Mesenchymal stem cell (in vitro differentiated cells and primary cell): ENCODE measurements at regions not wholly inside any gene's neighbourhood (a gene's known extent, or its start where the extent isn't known, plus 50 kb on each side); places are given as distances from the start of the nearest gene placed in this dataset.

ENCODE experiments used
- DNase-seq: peaks from one replicate; pipeline ENCODE4 v3.0.0-alpha.2; 2013
- H2AFZ ChIP-seq: one replicate; pipeline ENCODE4 v1.6.1; 2013; ENCODE audit warnings: low read depth, mild to moderate bottlenecking, control low read depth, inconsistent platforms, low read length, moderate library complexity
- H2AK5ac ChIP-seq: 2 replicates; pipeline ENCODE4 v1.6.1; 2013; ENCODE audit warnings: low read length, moderate library complexity, mild to moderate bottlenecking, inconsistent platforms; ENCODE audit not compliant: severe bottlenecking
- H2BK120ac ChIP-seq: one replicate; pipeline ENCODE4 v1.6.1; 2013; ENCODE audit warnings: low read depth, mild to moderate bottlenecking, inconsistent platforms, low read length, moderate library complexity
- H2BK12ac ChIP-seq, 2 experiments: one replicate each; pipeline ENCODE4 v1.6.1; 2013; ENCODE audit warnings: inconsistent platforms in 2 of 2, low read length in 2 of 2, mild to moderate bottlenecking in 2 of 2, moderate library complexity in 2 of 2, control low read depth in 1 of 2
- H2BK15ac ChIP-seq: one replicate; pipeline ENCODE4 v1.6.1; 2013; ENCODE audit warnings: mild to moderate bottlenecking, low read depth, inconsistent platforms; ENCODE audit not compliant: poor library complexity, severe bottlenecking
- H2BK5ac ChIP-seq: 2 replicates; pipeline ENCODE4 v1.6.1; 2013; ENCODE audit warnings: low read depth, mild to moderate bottlenecking, low read length, control low read depth, inconsistent platforms; ENCODE audit not compliant: poor library complexity, severe bottlenecking
- H3K14ac ChIP-seq, 2 experiments: one replicate each; pipeline ENCODE4 v1.6.1; 2013; ENCODE audit warnings: inconsistent platforms in 2 of 2, low read length in 2 of 2, control low read depth in 1 of 2, mild to moderate bottlenecking in 1 of 2, moderate library complexity in 1 of 2
- H3K18ac ChIP-seq, 2 experiments: one replicate each; pipeline ENCODE4 v1.6.1; 2013; ENCODE audit warnings: inconsistent platforms in 2 of 2, low read length in 2 of 2, control low read depth in 1 of 2, low read depth in 1 of 2, mild to moderate bottlenecking in 1 of 2
- H3K23ac ChIP-seq, 2 experiments: one replicate each; pipeline ENCODE4 v1.6.1; 2013; ENCODE audit warnings: inconsistent platforms in 2 of 2, low read length in 2 of 2, mild to moderate bottlenecking in 2 of 2, moderate library complexity in 2 of 2, control low read depth in 1 of 2
- H3K27ac ChIP-seq: 2 replicates; pipeline ENCODE4 v1.5.1; 2013; ENCODE audit warnings: mild to moderate bottlenecking, moderate library complexity, low read length, control low read depth, inconsistent platforms; ENCODE audit not compliant: poor library complexity, severe bottlenecking
- H3K27me3 ChIP-seq, 2 experiments: 2 replicates each; pipeline versions ENCODE4 v1.6.1 to v1.7.0; 2013; ENCODE audit warnings: low read length in 2 of 2, mild to moderate bottlenecking in 2 of 2, moderate library complexity in 2 of 2, control low read depth in 1 of 2, inconsistent platforms in 1 of 2; ENCODE audit not compliant: control insufficient read depth in 1 of 2, insufficient read depth in 1 of 2
- H3K36me3 ChIP-seq, 2 experiments: 2 replicates each; pipeline versions ENCODE4 v1.6.1 to v1.7.0; 2013; ENCODE audit warnings: low read length in 2 of 2, control low read depth in 1 of 2, inconsistent platforms in 1 of 2, low read depth in 1 of 2, mild to moderate bottlenecking in 1 of 2; ENCODE audit not compliant: insufficient read depth in 2 of 2, control insufficient read depth in 1 of 2
- H3K4ac ChIP-seq, 2 experiments: one replicate each; pipeline ENCODE4 v1.6.1; 2013; ENCODE audit warnings: inconsistent platforms in 2 of 2, low read length in 2 of 2, mild to moderate bottlenecking in 2 of 2, moderate library complexity in 2 of 2, control low read depth in 1 of 2, low read depth in 1 of 2
- H3K4me1 ChIP-seq: 2 replicates; pipeline ENCODE4 v1.6.1; 2013; ENCODE audit warnings: low read depth, low read length, control low read depth; ENCODE audit not compliant: control insufficient read depth, insufficient read depth
- H3K4me2 ChIP-seq: 2 replicates; pipeline ENCODE4 v1.6.1; 2013; ENCODE audit warnings: low read length, mild to moderate bottlenecking, inconsistent platforms; ENCODE audit not compliant: poor library complexity, severe bottlenecking
- H3K4me3 ChIP-seq, 2 experiments: 2 replicates each; pipeline versions ENCODE4 v1.5.1 to v1.7.0; 2013; ENCODE audit warnings: low read length in 2 of 2, mild to moderate bottlenecking in 2 of 2, control low read depth in 1 of 2, low read depth in 1 of 2; ENCODE audit not compliant: insufficient read depth in 1 of 2
- H3K79me1 ChIP-seq: replicated peaks from 2 replicates; pipeline ENCODE4 v1.6.1; 2013; ENCODE audit warnings: mild to moderate bottlenecking, control low read depth, low read length, inconsistent platforms; ENCODE audit not compliant: poor library complexity, severe bottlenecking
- H3K9ac ChIP-seq: 2 replicates; pipeline ENCODE4 v1.7.0; 2013; ENCODE audit warnings: mild to moderate bottlenecking, low read length, moderate library complexity
- H3K9me3 ChIP-seq: 2 replicates; pipeline ENCODE4 v1.7.0; 2013; ENCODE audit warnings: mild to moderate bottlenecking, low read length; ENCODE audit not compliant: control insufficient read depth
- H4K8ac ChIP-seq: one replicate; pipeline ENCODE4 v1.6.1; 2013; ENCODE audit warnings: inconsistent platforms, mild to moderate bottlenecking, low read length, moderate library complexity
- H4K91ac ChIP-seq: one replicate; pipeline ENCODE4 v1.6.1; 2013; ENCODE audit warnings: mild to moderate bottlenecking, low read length, inconsistent platforms
- WGBS: methylation state at CpG from one replicate; pipeline ENCODE4 v1.1.7; 2013; ENCODE audit warnings: mixed read lengths; 5-methylcytosine and 5-hydroxymethylcytosine counted together

DNA sequence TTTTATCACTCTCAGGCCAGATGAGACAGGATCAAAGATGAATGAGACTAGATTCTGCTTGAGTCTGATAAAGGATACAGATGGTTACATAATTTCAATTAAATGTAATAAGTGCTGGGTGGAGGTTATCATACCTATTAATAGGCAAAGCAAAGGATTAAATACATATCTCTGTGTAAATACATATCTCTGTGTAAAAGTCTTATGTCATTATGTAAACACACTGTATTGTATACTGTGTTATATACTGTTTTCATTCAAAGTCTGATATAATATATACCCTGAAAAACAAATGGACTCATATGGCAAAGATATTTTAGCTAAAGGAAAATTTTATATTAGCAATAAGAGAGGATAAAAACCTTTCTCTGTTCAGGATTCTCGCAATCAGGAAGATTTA, 605.8 kb upstream of the PTGER4 start:
- H3K9ac ChIP-seq = no peak overlapping the region
- H3K9me3 ChIP-seq = no peaks in the 10 kb centered on the region
- DNase-seq = no peak
- no peak overlapping the region for H4K8ac ChIP-seq
- H2BK15ac ChIP-seq = no peak overlapping the region
- no peak overlapping the region for H2AK5ac ChIP-seq
- no peak overlapping the region for H3K4me3 ChIP-seq
- H3K4me2 ChIP-seq = no peak overlapping the region
- H3K23ac ChIP-seq = no peak overlapping the region
- no peak overlapping the region for H3K14ac ChIP-seq
- H2BK5ac ChIP-seq = no peak overlapping the region
- no peak overlapping the region for H4K91ac ChIP-seq
- peaks cover 6% of the 10 kb centered on the region for H3K4me1 ChIP-seq
- H3K18ac ChIP-seq = no peak overlapping the region
- H3K27ac ChIP-seq = no peak overlapping the region
- H2AFZ ChIP-seq = no peak overlapping the region
- no CpG with 5 or more reads among the region's 1 CpG for WGBS
- H3K36me3 ChIP-seq = no peaks in the 10 kb centered on the region
- no peak overlapping the region for H2BK120ac ChIP-seq
- no peak overlapping the region for H2BK12ac ChIP-seq
- H3K27me3 ChIP-seq = no peaks in the 10 kb centered on the region
- H3K4ac ChIP-seq = no peak overlapping the region
- H3K79me1 ChIP-seq = no peaks in the 10 kb centered on the region

DNA sequence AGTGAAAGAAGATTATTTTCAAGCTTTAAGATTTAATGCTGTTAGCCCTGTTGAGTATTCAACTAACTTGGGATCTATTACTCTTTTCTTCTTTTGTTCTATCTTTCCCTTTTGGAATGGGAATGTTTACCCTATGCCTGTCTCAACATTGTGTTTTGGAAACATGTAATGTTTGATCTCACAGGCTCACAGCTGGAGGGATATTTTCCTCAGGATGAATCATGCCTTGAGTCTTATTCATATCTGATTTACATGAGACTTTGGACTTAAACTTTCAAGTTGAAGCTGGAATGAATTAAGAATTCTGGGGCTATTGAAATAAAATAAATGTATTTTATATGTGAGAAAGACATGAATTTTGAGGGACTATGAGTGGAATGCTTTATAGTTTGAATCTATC, 607.8 kb upstream of the PTGER4 start:
- Histone ChIP-seq H3K4me3 (no peak overlapping the region), H4K8ac (no peak overlapping the region), H2BK120ac (no peak overlapping the region), H3K23ac (no peak overlapping the region), H3K9ac (no peak overlapping the region), H2AFZ (no peak overlapping the region), H3K79me1 (no peaks in the 10 kb centered on the region), H3K4me2 (no peak overlapping the region), H3K27me3 (no peaks in the 10 kb centered on the region), H3K4me1 (peaks cover 6% of the 10 kb centered on the region), H4K91ac (no peak overlapping the region), H3K4ac (no peak overlapping the region), H3K27ac (peak overlapping the region; percentile 17), H3K36me3 (no peaks in the 10 kb centered on the region), H3K14ac (no peak overlapping the region), H2BK12ac (no peak overlapping the region), H2BK15ac (no peak overlapping the region), H2AK5ac (no peak overlapping the region), H3K9me3 (no peaks in the 10 kb centered on the region), H2BK5ac (no peak overlapping the region), H3K18ac (no peak overlapping the region)
- DNase-seq = no peak

DNA sequence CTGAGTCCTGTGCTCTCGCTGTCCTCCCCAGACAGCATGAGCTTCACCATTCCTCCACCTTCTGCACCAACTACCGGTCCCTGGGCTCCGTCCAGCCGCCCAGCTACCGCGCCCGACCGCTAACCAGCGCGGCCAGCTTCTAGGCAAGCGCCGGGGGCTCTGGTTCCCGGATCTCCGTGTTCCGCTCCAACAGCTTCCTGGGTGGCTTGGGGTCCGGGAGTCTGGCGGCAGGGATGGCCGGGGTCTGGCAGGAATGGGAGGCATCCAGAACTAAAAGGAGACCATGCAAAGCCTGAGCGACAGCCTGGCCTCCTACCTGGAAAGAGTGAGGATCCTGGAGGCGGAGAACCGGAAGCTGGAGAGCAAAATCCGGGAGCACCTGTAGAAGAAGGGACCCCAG, 613.1 kb upstream of the PTGER4 start:
- Histone ChIP-seq H3K23ac (no peak overlapping the region), H2BK5ac (no peak overlapping the region), H2AK5ac (no peak overlapping the region), H3K4me2 (no peak overlapping the region), H3K9me3 (no peaks in the 10 kb centered on the region), H3K4me1 (peaks cover 5% of the 10 kb centered on the region), H4K8ac (no peak overlapping the region), H3K14ac (no peak overlapping the region), H2AFZ (no peak overlapping the region), H2BK120ac (no peak overlapping the region), H4K91ac (no peak overlapping the region), H3K18ac (no peak overlapping the region), H2BK15ac (no peak overlapping the region), H3K36me3 (no peaks in the 10 kb centered on the region), H3K27me3 (no peaks in the 10 kb centered on the region), H3K4me3 (no peak overlapping the region), H2BK12ac (no peak overlapping the region), H3K79me1 (no peaks in the 10 kb centered on the region), H3K4ac (no peak overlapping the region), H3K27ac (no peak overlapping the region), H3K9ac (no peak overlapping the region)
- 89% methylated on average over 22 of the region's 22 CpGs for WGBS
- DNase-seq = no peak

DNA sequence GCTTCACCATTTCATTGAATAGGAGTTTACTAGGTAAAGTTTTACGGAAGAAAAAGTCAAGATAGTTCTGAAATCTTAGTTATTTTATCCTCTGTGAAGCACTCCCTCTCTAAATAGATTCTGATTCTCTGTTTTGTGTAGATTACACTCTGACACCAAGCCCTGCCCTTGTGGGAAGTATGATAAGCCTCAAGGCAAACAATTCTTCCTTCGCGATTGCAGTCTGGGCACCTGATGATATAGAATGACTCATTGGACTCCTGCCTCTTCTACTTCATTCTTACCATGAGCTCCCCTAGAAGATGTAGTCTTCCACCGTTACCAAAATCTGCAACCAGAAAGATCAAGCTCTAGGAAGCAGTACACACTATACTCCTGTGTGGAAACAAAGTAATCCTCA, 626.9 kb upstream of the PTGER4 start:
- no peak overlapping the region for H3K4me2 ChIP-seq
- no peaks in the 10 kb centered on the region for H3K36me3 ChIP-seq
- H2AFZ ChIP-seq = no peak overlapping the region
- H3K23ac ChIP-seq = no peak overlapping the region
- no peak for DNase-seq
- H2AK5ac ChIP-seq = no peak overlapping the region
- H3K27me3 ChIP-seq = no peaks in the 10 kb centered on the region
- H3K79me1 ChIP-seq = no peaks in the 10 kb centered on the region
- H3K14ac ChIP-seq = no peak overlapping the region
- no peak overlapping the region for H3K4ac ChIP-seq
- no peak overlapping the region for H2BK15ac ChIP-seq
- H4K8ac ChIP-seq = no peak overlapping the region
- no peaks in the 10 kb centered on the region for H3K4me1 ChIP-seq
- H2BK120ac ChIP-seq = no peak overlapping the region
- no peak overlapping the region for H2BK5ac ChIP-seq
- WGBS = 93% methylated on average over 4 of the region's 4 CpGs
- H3K9ac ChIP-seq = no peak overlapping the region
- no peaks in the 10 kb centered on the region for H3K9me3 ChIP-seq
- no peak overlapping the region for H2BK12ac ChIP-seq
- H3K27ac ChIP-seq = no peak overlapping the region
- no peak overlapping the region for H4K91ac ChIP-seq
- no peak overlapping the region for H3K18ac ChIP-seq
- H3K4me3 ChIP-seq = no peak overlapping the region
